LNCaP clone FGC (cell line): ENCODE measurements at regions not wholly inside any gene's neighbourhood (a gene's known extent, or its start where the extent isn't known, plus 50 kb on each side); places are given as distances from the start of the nearest gene placed in this dataset.

Source experiments
- DNase-seq: peaks from one replicate; pipeline ENCODE4 v3.0.0-alpha.2; 2011; ENCODE audit warnings: low read depth
- H3K4me3 ChIP-seq: 2 replicates; pipeline ENCODE4 v1.5.1; 2011; ENCODE audit warnings: mild to moderate bottlenecking, low read depth, low read length, control low read depth
- CTCF ChIP-seq: IDR thresholded peaks from 2 replicates; pipeline ENCODE4 v1.5.1; 2012; ENCODE audit warnings: mild to moderate bottlenecking; ENCODE audit not compliant: control insufficient read depth, insufficient read depth; ENCODE audit errors: extremely low read depth

DNA sequence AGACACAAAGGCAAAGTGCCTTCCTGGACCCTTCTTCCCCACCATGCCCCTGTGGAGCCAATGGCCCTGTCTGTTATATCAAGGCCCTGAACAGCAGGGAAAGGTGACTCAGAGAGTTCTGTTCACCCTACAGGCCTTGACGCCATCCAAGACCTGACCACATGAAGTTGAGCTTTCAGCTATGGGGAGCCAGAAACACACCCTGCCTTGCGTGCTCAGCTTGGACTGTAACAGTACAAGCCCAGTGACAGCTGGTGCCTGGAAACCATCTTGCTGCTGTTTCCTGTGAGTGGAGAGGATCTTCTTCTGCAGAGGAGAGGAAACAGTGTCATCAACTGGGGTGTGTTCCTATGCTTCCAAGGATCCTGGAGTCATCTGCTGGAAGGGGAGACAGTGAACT lies 165.0 kb upstream of the IRF2BP2 start:
- no peak for TF ChIP-seq CTCF
- no peak for DNase-seq

GRCh38 chr1:234773936-234774677 lies 164.1 kb upstream of the IRF2BP2 start:
- no peak overlapping the region for H3K4me3 ChIP-seq
- DNase-seq, result no peak
- TF ChIP-seq CTCF, result no peak

More for the DNA sequence above, 165.0 kb upstream of the IRF2BP2 start:
- no peak overlapping the region for H3K4me3 ChIP-seq

GRCh38 chr1:234772345-234773147 lies 162.6 kb upstream of the IRF2BP2 start:
- H3K4me3 ChIP-seq, result no peak overlapping the region
- TF ChIP-seq CTCF, result no peak
- DNase-seq, result no peak

DNA sequence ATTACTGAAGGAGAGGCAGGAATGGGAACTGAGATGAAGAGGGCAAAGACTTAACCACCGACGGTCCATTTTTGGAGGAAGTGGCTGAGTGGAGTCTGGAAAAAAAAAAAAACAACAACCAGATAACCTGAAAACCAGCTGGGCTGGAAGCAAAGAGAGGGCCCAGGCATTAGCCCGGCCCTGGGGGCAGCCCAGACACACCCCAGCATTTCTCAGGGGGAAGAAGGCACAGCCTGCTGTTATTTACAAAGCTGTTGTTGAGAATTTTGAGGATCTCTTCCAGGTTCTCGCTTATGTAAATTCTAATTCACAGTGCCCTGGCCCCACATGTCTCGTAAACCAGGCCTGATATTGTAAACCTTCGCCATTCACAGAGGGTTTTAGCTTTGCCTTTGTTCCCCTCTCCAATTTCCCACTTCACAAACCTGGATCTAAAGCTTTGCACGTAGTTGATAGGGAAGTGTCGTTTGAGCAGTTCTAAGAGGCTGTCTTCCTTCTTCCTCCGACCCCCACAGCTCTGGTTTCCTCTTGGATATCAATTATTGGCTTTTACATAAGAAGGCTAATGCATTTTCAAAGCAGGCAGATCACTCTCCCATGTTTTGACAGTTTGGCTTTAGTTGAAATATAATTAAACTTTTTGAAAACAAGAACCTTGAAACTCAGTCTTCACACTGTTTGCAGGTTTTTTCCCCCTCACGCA lies 161.8 kb upstream of the IRF2BP2 start:
- H3K4me3 ChIP-seq, result no peak overlapping the region
- TF ChIP-seq CTCF, result no peak
- DNase-seq, result no peak

- no peak overlapping the region for H3K4me3 ChIP-seq
- no peak for TF ChIP-seq CTCF
- no peak for DNase-seq
These were observed 161.1 kb upstream of the IRF2BP2 start for GRCh38 chr1:234770924-234771540.

GRCh38 chr1:234769986-234770795 lies 160.2 kb upstream of the IRF2BP2 start:
- no peak for TF ChIP-seq CTCF
- no peak overlapping the region for H3K4me3 ChIP-seq
- no peak for DNase-seq
